Stimulated activated memory B cell treated with anti-CD40 and anti-IgM and Interleukin-4, amounts not matched to agents 10 μg/mL and 1 μg/mL and 100 μg/mL, for 72 hours (primary cell): ENCODE measurements at regions not wholly inside any gene's neighbourhood (a gene's known extent, or its start where the extent isn't known, plus 50 kb on each side); places are given as distances from the start of the nearest gene placed in this dataset.

Experiments
- ATAC-seq: fragments of 150-1000 bp; cut with Tn5 transposase; 2 replicates; pipeline ENCODE4 v1.10.0; 2021
- H3K27ac Mint-ChIP-seq: one replicate; pipeline ENCODE4 v1.8.0; 2022; ENCODE audit warnings: mild to moderate bottlenecking, mixed read lengths
- H3K27me3 Mint-ChIP-seq: one replicate; pipeline ENCODE4 v1.8.0; 2022; ENCODE audit warnings: mixed read lengths
- H3K36me3 Mint-ChIP-seq: one replicate; pipeline ENCODE4 v1.8.0; 2022; ENCODE audit warnings: mixed read lengths
- H3K4me1 Mint-ChIP-seq: one replicate; pipeline ENCODE4 v1.8.0; 2022; ENCODE audit warnings: mixed read lengths
- H3K4me3 Mint-ChIP-seq: one replicate; pipeline ENCODE4 v1.8.0; 2022; ENCODE audit warnings: mild to moderate bottlenecking, moderate library complexity, mixed read lengths
- H3K9me3 Mint-ChIP-seq: one replicate; pipeline ENCODE4 v1.8.0; 2022; ENCODE audit warnings: mixed read lengths

GRCh38 chr6:117215353-117216090, 49.8 kb upstream of the VGLL2 start:
- no peaks in the 10 kb centered on the region for H3K9me3 Mint-ChIP-seq
- no peak overlapping the region for H3K4me3 Mint-ChIP-seq
- H3K4me1 Mint-ChIP-seq = no peaks in the 10 kb centered on the region
- ATAC-seq = no peak
- no peaks in the 10 kb centered on the region for H3K27me3 Mint-ChIP-seq
- no peaks in the 10 kb centered on the region for H3K36me3 Mint-ChIP-seq
- H3K27ac Mint-ChIP-seq = no peak overlapping the region
